Sigmoid colon (tissue), 4 donors: ENCODE measurements at regions not wholly inside any gene's neighbourhood (a gene's known extent, or its start where the extent isn't known, plus 50 kb on each side); places are given as distances from the start of the nearest gene placed in this dataset.

Experiments used
- CTCF ChIP-seq, 4 experiments: fragments of 450-650 bp in 3 of 4; fragments of 200-600 bp in 1 of 4; IDR thresholded peaks; one replicate each; pipeline ENCODE4 v1.5.1; 2016 to 2019; ENCODE audit warnings: antibody characterized with exemption in 4 of 4, mild to moderate bottlenecking in 3 of 4, moderate library complexity in 2 of 4
- EP300 ChIP-seq, 4 donors: sonication (generic); formaldehyde crosslinking; IDR thresholded peaks; one replicate each; pipeline ENCODE4 v1.6.1; 2017; ENCODE audit warnings: antibody characterized with exemption in 4 of 4
- POLR2A ChIP-seq, 2 donors: fragments of 450-650 bp; IDR thresholded peaks; one replicate each; pipeline ENCODE4 v1.6.1; 2016; ENCODE audit warnings: antibody characterized with exemption in 2 of 2, mild to moderate bottlenecking in 2 of 2, moderate library complexity in 2 of 2

DNA sequence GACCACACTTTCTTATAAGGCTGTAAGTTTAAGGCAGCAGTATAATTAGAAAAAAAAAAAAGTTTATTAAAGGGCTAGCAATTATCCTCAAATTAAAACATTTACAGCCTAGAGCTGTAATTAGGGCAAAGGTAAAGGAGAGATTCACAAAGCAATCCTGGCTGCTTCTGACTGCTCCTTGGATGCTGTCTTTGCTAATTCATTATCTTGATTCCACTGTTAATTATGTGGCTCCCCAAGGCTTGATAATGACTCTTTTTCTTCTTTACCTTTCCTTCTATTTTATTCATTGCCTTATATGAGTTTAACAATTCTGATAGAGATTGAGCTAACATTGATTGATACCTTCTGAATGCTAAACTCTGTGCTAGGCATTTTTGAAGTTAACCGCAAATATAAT, 476.5 kb downstream of the DTWD2 start:
- TF ChIP-seq CTCF (IDR thresholded peaks at IDR 0.05) (no peak), EP300 (IDR thresholded peaks at IDR 0.05) (no peak), POLR2A (IDR thresholded peaks at IDR 0.05) (no peak)
